HFFc6 (cell line): ENCODE measurements at regions not wholly inside any gene's neighbourhood (a gene's known extent, or its start where the extent isn't known, plus 50 kb on each side); places are given as distances from the start of the nearest gene placed in this dataset.
"Not testable (repeated sequence)": the region's sequence is repeated elsewhere in the genome, so short reads cannot be mapped to it uniquely, and the experiment has no call there.

Experiments used
- DNase-seq: peaks from one replicate; pipeline ENCODE4 v3.0.0-alpha.2; 2018
- H3K27ac Mint-ChIP-seq: 2 replicates; pipeline ENCODE4 v1.8.0; 2020; ENCODE audit warnings: mild to moderate bottlenecking, mixed read lengths
- H3K27me3 Mint-ChIP-seq: 2 replicates; pipeline ENCODE4 v1.8.0; 2021; ENCODE audit warnings: mild to moderate bottlenecking, moderate library complexity, mixed read lengths; ENCODE audit not compliant: insufficient read depth
- H3K36me3 Mint-ChIP-seq: 2 replicates; pipeline ENCODE4 v1.8.0; 2021; ENCODE audit warnings: low read depth, mixed read lengths
- H3K4me1 Mint-ChIP-seq: 2 replicates; pipeline ENCODE4 v1.8.0; 2020; ENCODE audit warnings: low read depth, mixed read lengths
- H3K4me3 Mint-ChIP-seq: 2 replicates; pipeline ENCODE4 v1.8.0; 2020; ENCODE audit warnings: mild to moderate bottlenecking, moderate library complexity, mixed read lengths
- H3K9me3 Mint-ChIP-seq: 2 replicates; pipeline ENCODE4 v1.8.0; 2020; ENCODE audit warnings: mild to moderate bottlenecking, mixed read lengths
- CTCF ChIP-seq: fragments of 200-600 bp; sonication (generic); IDR thresholded peaks from 2 replicates; pipeline ENCODE4 v1.5.0; 2021; ENCODE audit warnings: antibody characterized with exemption, mild to moderate bottlenecking

GRCh38 chr17:83010206-83011200 is 68.9 kb upstream of the METRNL start:
- H3K27ac Mint-ChIP-seq, result no peak overlapping the region
- no peak overlapping the region for H3K4me3 Mint-ChIP-seq
- peaks cover 15% of the 10 kb centered on the region for H3K36me3 Mint-ChIP-seq
- no peak for TF ChIP-seq CTCF
- no peak for DNase-seq
- no peaks in the 10 kb centered on the region for H3K9me3 Mint-ChIP-seq
- peaks cover 14% of the 10 kb centered on the region for H3K4me1 Mint-ChIP-seq
- H3K27me3 Mint-ChIP-seq, result peaks cover 4% of the 10 kb centered on the region

GRCh38 chr17:83011676-83012075 is 67.7 kb upstream of the METRNL start:
- not testable (repeated sequence) for H3K4me3 Mint-ChIP-seq, H3K27me3 Mint-ChIP-seq, H3K36me3 Mint-ChIP-seq, DNase-seq, H3K9me3 Mint-ChIP-seq, H3K27ac Mint-ChIP-seq
- peaks cover 14% of the 10 kb centered on the region for H3K4me1 Mint-ChIP-seq

GRCh38 chr17:83012200-83012785 is 67.1 kb upstream of the METRNL start:
- no peak for DNase-seq
- peaks cover 14% of the 10 kb centered on the region for H3K4me1 Mint-ChIP-seq
- peak overlapping the region; percentile 96 for H3K27ac Mint-ChIP-seq
- no peak for TF ChIP-seq CTCF
- H3K9me3 Mint-ChIP-seq, result no peaks in the 10 kb centered on the region
- peak overlapping the region; percentile 77 for H3K4me3 Mint-ChIP-seq
- peaks cover 4% of the 10 kb centered on the region for H3K27me3 Mint-ChIP-seq
- peaks cover 15% of the 10 kb centered on the region for H3K36me3 Mint-ChIP-seq

GRCh38 chr17:83012868-83013778 is 66.3 kb upstream of the METRNL start:
- peak overlapping the region; percentile 96 for H3K27ac Mint-ChIP-seq
- peaks cover 4% of the 10 kb centered on the region for H3K27me3 Mint-ChIP-seq
- no peaks in the 10 kb centered on the region for H3K9me3 Mint-ChIP-seq
- H3K4me3 Mint-ChIP-seq, result peak overlapping the region; percentile 77
- peaks cover 14% of the 10 kb centered on the region for H3K4me1 Mint-ChIP-seq
- DNase-seq, result peak; percentile 92
- no peak for TF ChIP-seq CTCF
- H3K36me3 Mint-ChIP-seq, result peaks cover 17% of the 10 kb centered on the region

- Mint-ChIP-seq H3K4me1 (peaks cover 14% of the 10 kb centered on the region), H3K9me3 (no peaks in the 10 kb centered on the region), H3K36me3 (peaks cover 17% of the 10 kb centered on the region), H3K4me3 (no peak overlapping the region), H3K27ac (no peak overlapping the region), H3K27me3 (peaks cover 4% of the 10 kb centered on the region)
- no peak for TF ChIP-seq CTCF
- DNase-seq, result no peak
Observed at GRCh38 chr17:83013779-83014117, 65.7 kb upstream of the METRNL start.
